HG03469 (cell line): ENCODE measurements at regions not wholly inside any gene's neighbourhood (a gene's known extent, or its start where the extent isn't known, plus 50 kb on each side); places are given as distances from the start of the nearest gene placed in this dataset.
"Not testable (repeated sequence)": the region's sequence is repeated elsewhere in the genome, so short reads cannot be mapped to it uniquely, and the experiment has no call there.

Source experiments
- ATAC-seq: cut with Tn5 transposase; IDR thresholded peaks from one replicate; pipeline ENCODE4 v1.9.1; 2021; ENCODE audit warnings: mild to moderate bottlenecking, moderate library complexity, moderate number of reproducible peaks; ENCODE audit not compliant: unreplicated experiment

DNA sequence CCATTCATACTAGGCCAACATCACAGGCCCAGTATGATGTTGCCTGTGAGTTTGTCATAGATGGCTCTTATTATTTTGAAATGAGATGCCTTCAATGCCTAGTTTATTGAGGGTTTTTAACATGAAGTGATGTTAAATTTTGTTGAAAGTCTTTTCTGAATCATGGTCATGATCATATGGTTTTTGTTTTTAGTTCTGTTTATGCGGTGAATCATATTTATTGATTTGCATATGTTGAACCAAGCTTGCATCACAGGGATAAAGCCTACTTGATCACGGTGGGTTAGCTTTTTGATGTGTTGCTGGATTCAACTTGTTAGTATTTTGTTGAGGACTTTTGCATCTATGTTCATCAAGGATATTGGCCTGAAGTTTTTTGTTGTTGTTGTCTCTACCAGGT, 195.8 kb upstream of the FN1 start:
- no peak for ATAC-seq

DNA sequence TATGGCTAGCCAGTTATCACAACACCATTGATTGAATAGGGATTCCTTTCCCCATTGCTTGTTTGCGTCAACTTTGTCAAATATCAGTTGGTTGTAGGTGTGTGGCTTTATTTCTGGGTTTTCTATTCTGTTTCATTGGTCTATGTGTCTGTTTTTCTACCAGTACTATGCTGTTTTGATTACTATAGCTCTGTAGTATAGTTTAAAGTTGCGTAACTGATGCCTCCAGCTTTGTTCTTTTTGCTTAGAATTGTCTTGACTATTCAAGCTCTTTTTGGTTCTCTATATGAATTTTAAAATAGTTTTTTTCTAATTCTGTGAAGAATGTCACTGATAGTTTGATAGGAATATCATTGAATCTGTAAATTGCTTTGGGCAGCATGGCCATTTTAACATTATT, 194.9 kb upstream of the FN1 start:
- ATAC-seq, result not testable (repeated sequence)

DNA sequence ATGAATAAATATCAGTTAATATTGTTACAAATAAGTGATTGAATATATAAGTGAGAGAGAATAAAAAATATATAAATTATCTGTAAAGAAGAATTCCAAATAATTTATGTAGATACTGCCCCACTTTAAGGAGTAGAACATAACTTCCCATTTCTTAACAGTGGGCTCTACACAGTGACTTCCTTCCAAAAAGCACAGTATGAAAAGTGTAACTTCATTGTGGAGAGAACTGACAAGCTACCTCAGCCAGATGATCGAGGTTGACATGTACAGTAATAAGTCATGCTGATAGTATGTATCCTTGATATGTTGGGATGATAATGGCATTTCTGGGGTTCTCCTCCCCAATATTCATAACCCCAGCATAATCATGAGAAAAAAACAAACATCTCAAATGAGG, 191.9 kb upstream of the FN1 start:
- ATAC-seq, result no peak

DNA sequence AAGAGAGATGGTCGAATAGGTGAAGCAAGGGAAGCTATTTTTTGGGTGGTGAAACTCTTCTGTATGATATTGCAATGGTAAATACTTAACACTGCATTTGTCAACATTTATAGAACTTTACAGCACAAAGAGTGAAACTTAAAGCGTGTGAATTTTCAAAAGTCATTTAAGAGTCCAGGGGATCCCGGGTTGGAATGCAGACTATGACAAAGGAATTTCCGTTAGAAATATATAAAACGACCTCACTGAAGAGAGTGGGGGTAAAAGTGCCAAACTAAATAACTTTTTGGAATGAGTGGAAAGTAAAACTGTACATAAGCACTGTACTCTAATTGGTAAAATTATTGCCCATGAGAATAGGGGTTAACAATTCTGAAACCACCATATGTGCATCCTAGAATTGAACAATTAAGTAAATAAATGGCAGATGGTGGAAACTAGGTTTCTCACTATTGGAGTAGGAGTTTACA, 191.0 kb upstream of the FN1 start:
- ATAC-seq, result no peak

DNA sequence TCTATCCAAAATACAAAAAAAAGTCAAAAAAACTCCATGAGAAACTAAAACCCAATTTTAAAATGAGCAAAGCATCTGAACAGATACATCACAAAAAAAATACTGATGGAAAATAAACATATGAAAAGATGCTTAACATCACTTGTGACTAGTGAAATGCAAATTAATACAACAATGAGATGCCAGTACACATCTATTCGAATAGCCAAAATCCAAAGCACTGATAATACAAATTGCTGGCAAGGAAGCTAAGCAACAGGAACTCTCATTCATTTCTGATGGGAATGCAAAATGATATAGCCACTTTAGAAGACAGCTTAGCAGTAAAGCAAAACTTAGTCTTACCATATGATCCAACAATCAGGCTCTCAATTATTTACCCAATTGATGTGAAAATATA, 190.2 kb upstream of the FN1 start:
- ATAC-seq, result no peak

DNA sequence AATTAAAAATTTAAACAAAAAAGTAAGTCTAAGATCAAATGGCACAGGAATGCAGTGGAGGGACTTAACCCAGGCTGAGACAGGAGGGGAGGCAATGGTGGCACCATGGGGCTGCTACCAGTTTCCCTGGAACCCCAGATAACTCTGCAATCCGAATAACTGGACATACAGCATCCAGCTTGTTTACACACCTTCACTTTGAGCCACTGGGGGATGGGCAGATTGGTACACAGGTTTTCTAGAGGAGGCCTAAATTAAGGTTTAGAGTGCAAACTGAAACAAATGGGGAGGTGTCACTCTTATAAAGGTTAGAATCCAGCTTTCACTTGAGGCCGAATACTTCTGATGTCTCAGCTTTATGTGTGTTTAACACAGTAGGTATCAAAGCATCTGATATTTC, 189.3 kb upstream of the FN1 start:
- ATAC-seq, result no peak

DNA sequence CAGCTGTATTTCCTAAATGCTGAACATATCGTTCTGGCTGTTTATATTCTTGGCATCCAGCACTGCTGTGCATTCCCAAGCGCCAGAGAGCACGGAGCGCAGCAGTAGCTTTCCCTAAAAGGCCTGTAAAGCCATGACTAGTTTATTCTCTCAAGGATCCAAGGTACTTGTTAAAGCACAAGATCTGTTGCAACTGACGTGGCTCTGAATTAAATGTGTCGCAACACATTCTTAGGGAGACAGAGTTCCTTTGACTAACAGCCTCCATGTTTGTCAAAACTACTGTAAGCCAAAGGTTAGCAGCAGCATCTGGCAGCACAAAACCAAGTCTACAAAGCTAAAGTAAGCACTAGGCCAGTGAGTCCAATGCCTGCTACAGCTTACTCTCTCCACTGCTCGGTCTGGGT, 188.6 kb upstream of the FN1 start:
- ATAC-seq, result no peak

DNA sequence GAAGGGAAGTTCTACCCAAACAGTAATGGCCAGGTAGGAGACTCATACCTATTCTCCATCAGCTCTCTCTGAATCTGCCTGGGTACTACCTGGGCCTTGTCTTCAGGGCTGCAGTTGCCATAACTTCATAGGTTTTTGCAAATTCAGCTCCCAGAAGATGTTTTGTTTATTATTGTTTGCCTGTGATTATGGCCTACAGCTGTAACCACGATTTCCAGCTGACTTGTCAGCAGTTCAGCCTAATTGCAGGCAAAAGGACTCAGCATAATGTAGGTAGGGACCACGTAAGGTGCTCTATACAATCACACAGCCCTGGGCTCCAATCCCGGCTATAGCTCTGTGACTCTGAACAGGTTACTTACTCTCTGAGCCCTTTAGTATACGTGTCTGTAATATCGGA, 187.0 kb upstream of the FN1 start:
- no peak for ATAC-seq

DNA sequence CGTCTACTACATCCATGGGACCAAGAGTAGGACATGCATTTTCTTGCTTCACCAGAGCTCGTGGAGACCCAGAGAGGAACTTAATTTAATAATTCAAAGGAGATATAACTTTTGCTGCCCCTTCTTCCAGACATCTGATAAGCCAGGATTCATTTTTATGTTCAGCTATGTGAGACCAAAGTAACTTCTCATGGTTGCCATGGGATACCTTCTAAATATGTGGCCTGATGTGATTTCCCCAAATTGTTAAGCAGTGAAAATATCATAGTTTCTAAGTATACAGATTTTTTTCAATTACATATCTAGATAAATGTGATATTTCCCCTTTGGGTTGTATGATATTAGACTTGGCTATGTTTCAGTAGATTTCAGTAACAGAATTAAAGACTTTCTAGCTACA, 185.5 kb upstream of the FN1 start:
- ATAC-seq, result no peak

DNA sequence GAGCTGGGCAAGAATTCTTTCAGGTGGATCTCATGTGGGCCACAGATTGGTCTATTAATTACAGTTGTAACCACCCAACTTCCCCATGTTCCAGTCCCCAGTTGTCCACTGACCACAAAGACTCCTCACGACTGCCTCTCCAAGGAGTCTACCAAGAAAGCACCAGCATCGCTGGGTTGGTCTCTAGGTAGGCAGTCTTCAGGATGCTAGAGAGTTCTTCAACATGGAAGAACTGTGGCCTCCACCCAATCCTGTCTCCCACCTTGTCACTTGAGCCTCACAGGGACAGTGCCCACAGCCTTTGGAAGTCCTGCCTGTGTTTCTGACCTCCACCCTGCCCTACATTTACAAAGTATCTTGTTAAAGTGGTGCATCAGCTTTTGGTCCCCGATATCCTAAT, 184.7 kb upstream of the FN1 start:
- ATAC-seq, result no peak

DNA sequence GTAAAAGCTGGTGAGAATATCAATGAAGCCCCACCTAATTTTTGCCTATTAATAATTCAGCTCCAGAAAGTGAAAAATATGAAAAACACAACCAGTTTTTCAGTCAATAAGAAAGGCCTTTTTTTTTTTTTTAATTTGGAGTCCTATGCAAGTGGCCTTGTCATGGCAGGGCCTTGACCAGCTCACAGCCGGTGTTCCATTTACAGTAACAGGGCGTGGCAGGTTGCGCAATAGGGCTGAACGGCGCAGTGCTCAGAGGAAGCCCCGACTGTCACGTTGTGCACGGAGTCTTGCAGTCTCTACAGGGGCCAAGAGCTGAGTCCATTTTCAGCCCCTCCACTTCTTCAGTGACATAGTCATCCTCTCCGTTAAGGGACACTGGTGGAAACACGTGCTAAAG, 184.1 kb upstream of the FN1 start:
- no peak for ATAC-seq

DNA sequence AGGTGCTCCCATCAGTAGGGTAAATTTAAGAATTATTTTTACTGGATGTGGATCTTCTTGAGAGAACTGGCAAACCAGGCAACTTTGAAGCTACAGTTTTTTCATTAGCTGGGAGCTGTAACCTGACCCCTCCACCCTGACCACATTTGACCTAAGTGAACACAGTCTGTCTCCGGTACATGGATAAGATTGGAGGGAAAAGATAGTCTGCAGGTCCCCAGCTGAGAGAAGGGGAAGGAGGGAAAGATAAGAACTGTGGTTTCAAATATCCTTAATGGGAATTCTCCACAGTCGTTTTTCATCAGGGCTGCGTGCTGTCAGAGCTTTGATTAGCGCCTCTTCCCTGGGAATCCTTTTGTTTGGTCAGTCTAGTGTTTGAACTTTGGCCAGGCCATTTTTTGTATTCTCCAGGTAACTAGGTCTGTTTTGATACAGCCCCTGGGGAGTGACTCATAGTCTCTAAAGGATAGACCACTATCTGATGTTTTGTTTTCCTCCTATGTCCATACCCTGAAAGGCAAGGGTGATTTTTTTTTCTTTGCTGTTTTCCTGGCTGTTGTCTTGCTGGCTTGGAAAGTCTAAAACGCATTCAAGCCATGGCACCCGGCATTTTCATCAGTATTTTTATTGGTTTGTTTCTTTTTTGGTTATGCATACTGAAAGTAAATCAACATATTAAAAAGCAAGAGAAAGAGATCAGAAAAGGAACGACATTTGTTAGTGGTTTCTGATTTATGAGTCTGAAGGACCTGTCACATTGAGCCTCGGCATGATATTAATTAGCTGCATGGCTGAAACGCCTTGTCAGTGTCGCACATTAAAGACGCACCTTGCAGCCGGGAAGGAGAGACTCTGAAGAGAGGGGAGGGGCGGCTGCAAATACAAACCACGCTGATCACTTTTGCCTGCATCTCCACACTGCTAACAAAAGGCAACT, 183.4 kb upstream of the FN1 start:
- ATAC-seq, result no peak

DNA sequence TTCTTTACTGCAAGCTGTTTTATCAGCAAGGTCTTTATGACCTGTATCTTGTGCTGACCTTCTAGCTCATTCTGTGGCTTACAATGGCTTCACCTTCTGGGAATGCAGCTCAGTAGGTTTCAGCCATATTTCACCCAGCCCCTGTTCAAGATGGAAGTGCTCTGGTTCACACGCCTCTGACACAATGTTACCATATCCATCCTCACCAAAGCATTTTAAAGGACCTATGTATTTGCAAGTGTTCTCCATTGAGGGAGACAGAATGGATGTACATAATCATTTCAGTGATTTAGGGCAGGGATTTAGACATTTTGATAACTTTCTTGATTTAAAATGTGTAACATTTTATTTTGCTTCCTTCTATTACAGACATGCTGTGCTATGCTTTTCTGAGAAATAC, 182.3 kb upstream of the FN1 start:
- ATAC-seq, result no peak

DNA sequence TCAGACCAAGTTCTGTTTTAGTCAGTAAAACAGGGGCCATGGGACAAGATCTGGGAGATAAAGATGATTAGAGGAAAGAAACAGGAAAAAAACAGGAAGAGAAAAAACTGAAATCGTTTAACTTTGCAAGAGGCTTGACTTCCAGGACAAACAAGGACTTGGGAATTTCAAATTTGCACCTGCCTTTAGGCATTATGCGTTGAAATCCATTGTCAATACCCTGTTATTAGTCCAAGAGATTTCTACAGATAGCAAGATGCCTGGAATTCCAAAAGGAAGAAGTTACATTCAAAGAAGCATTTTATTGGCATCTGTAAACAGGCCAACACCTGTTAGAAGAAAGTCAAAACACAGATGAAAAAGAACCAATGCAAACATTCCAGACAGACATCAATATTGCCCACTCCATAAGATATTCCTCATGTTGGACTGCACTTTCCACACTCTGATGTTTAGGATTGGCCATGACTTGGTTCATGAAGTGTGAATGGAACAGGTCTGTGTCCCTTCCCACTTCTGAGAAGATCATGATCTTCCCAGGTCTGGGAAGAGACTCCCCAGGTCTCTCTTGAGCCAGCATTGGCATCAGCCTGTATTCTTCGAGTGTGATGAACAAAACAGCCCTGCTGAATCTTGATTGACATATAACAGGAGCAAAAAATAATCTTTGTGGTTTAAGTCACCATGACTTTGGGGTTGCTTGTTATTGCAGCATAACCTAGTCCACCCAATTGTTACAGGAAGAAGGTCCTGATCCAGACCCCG, 181.4 kb upstream of the FN1 start:
- ATAC-seq, result no peak

DNA sequence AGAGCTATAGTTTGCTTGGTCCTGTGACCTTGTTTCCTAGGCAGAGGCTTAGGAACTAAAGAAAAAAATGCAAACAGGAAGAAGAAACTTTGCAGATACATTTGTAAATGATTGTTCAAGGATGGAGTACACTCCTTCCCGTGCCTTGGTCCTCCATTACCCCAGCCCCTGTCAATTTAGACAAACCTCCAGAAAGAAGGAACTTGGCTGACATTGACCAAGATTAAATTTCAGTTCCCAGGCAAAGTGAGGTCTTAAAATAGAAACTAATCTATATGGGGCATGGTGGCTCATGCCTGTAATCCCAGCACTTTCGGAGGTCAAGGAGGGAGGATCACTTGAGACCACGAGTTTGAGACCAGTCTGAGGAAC, 179.9 kb upstream of the FN1 start:
- ATAC-seq, result no peak

DNA sequence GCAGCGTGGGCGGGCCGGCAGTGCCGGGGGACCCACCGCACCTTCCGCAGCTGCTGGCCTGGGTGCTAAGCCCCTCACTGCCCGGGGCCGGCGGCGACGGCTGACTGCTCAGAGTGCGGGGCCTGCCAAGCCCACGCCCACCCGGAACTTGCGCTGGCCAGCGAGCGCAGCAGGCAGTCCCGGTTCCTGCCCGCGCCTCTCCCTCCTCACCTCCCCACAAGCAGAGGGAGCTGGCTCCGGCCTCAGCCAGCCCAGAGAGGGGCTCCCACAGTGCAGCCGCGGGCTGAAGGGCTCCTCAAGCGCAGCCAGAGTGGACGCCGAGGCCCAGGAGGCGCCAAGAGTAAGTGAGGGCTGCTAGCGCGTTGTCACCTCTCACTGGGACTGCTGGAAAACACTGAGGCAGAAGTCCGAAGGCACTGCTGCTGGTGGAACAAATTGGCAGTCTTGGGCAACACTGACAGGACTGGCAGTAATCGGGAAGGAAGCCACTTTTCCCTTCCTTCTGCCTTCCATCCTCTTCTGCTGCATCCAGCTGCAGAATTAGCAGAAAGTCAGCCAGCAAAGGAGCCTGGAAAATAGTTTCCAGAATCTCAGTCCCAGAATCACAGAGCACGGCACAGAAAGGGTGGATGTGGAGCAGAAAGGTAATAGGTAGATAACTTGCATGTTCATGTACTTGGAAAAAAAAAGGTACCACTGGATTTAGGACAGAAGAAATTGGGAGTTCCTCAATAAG, 179.4 kb upstream of the FN1 start:
- ATAC-seq, result no peak

DNA sequence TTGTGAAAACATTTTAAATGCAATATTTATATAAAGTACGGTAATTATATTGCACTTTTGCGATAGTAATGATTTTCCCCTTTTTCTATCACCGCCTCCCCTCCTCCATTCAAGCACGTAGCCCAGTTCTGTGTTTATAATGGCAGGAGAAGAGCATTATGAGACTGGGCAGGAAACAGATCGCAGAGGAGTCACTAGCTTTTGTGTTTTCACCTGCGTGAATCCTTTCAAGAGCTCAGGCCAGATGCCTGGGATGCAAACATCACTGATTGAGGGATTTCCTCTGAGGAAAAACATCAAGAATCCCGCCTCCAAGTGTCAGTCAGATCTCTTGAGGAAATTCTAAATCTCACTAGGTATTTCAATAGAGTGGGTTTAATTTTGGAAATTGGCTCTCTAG, 178.4 kb upstream of the FN1 start:
- no peak for ATAC-seq

DNA sequence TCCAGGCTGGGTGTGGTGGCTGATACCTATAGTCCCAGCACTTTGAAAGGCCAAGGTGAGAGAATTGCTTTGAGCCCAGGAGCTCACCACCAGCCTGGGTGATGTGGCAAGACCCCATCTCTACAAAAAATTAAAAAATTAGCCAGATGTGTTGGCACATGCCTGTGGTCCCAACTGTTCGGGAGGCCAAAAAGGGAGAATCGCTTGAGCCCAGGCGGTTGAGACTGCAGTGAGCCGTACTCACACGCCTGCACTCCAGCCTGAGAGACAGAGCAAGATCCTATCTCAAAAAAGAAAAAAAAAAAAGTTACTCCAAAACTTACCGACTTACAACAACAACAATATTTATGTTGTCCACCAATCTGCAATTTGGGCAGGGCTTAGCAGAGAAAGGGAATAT, 178.0 kb upstream of the FN1 start:
- no peak for ATAC-seq

DNA sequence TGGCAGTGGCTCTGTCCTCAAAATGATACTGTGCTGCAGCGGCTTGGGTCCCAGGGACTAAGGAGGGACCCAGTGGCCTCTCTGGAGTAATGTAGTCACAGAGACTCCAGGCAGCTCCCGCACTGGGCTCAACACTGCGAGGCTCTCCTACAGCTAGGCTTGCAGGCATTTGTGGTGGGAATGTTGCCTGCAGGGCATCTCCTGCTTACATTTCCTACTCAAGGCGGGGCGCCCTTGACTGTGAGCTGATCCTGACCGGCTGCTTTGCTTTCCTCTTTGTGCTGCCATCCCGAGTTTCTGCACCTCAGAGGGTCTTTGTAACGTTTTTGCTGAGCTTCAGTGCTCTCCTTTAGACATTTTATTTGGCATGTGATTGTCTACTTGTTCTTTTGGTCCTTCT, 177.4 kb upstream of the FN1 start:
- ATAC-seq, result no peak

DNA sequence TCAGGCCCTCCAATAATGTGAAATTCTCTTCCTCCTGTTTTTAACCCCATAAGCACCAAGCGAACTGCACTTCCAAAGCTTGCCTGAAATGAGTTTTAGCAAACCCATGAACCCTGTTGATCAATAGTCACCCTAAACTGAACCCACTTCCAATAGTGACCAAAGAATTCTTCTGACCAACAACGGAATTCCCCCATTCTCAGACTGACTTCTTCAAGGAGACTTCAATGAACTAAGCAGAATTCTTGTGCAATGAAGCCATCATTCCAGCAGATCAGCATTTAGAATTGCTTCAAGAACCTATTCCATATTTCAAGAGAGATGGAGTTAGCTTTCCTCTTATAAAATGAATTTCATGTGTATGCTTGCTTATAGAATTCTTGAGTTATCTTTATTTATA, 176.9 kb upstream of the FN1 start:
- ATAC-seq, result no peak

DNA sequence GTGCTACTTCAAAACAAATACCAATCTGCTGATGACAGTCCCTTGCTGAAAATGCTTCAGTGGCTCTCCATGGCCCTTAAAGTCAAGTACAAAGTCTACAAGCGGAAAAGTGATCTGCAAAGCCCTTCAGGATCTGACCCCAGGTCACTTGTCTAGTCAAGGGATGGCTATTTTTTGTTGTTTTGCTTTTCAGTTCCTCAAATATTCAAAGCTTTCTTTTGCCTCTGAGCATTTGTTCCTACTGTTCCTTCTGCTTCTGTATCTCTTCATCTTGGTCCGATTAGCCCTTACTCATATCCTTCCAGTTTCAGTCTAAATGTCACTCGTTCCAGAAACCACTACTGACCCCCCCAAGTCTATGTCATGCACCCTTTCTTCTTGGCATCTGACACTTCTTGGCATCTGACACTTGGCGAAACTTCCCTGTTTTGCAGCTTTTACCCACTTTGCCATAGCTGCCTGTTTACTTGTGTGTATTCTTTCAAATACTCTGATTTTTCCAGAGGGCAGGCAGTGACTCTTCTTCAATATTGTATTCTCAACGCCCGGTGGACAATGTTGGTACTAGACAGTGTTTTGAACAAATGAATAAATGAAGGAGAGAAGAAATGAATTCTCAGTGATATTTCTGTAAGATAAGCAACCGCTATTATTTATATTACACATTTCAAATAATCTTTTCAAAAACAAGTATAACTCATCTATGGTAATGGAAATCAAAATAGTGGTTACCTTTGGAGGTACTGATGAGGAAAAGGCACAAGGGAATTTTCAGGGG, 175.9 kb upstream of the FN1 start:
- ATAC-seq, result no peak
